K562 (cell line): ENCODE measurements at regions not wholly inside any gene's neighbourhood (a gene's known extent, or its start where the extent isn't known, plus 50 kb on each side); places are given as distances from the start of the nearest gene placed in this dataset.

Source experiments
- ATF1 ChIP-seq, 2 experiments: fragments of 450-650 bp in 1 of 2; IDR thresholded peaks; 2 replicates each; pipeline ENCODE4 v1.6.1; 2016; ENCODE audit warnings: missing compliant biosample characterization in 1 of 2, missing genetic modification characterization in 1 of 2
- CREB1 ChIP-seq, 2 experiments: sonication (generic) in 1 of 2; formaldehyde crosslinking in 1 of 2; IDR thresholded peaks; 2 replicates each; pipeline versions ENCODE4 v1.6.1 to v1.8.0; 2012 to 2022; ENCODE audit warnings: inconsistent platforms in 1 of 2, mild to moderate bottlenecking in 1 of 2, missing genetic modification reagents in 1 of 2, moderate library complexity in 1 of 2
- CTCFL ChIP-seq: IDR thresholded peaks from 2 replicates; pipeline ENCODE4 v1.6.1; 2011; ENCODE audit warnings: borderline replicate concordance, low read depth, mild to moderate bottlenecking, moderate library complexity, low read length; ENCODE audit not compliant: insufficient read depth, poor library complexity, severe bottlenecking
- HMG20B ChIP-seq: fragments of 250-450 bp; sonication (Bioruptor Pico); IDR thresholded peaks from 2 replicates; pipeline ENCODE4 v1.5.0; 2021; ENCODE audit warnings: mild to moderate bottlenecking
- MAFG ChIP-seq: fragments of 450-650 bp; conservative IDR thresholded peaks from 2 replicates; pipeline ENCODE4 v1.6.1; 2016; ENCODE audit warnings: missing genetic modification characterization, missing compliant biosample characterization
- SREBF2 ChIP-seq: sonication (generic); formaldehyde crosslinking; IDR thresholded peaks from 2 replicates; pipeline ENCODE4 v1.4.0; 2020; ENCODE audit warnings: mild to moderate bottlenecking, missing genetic modification reagents
- SRF ChIP-seq, 2 experiments: fragments of 250-450, 450-650 bp in 1 of 2; sonication (Bioruptor Pico) in 1 of 2; sonication (generic) in 1 of 2; formaldehyde crosslinking; IDR thresholded peaks; 2 replicates each; pipeline versions ENCODE4 v1.5.0 to v1.5.1; 2020 to 2022; ENCODE audit warnings: mild to moderate bottlenecking in 1 of 2, missing genetic modification reagents in 1 of 2
- ZNF316 ChIP-seq: fragments of 450-650 bp; IDR thresholded peaks from 2 replicates; pipeline ENCODE4 v1.6.1; 2016
- ZNF407 ChIP-seq: fragments of 450-650 bp; IDR thresholded peaks from 2 replicates; pipeline ENCODE4 v1.6.1; 2016; ENCODE audit warnings: low read depth
- ZNF511 ChIP-seq: sonication (generic); formaldehyde crosslinking; IDR thresholded peaks from 2 replicates; pipeline ENCODE4 v1.8.0; 2022; ENCODE audit warnings: mild to moderate bottlenecking, missing genetic modification reagents

GRCh38 chr14:76708028-76708427 is 53.2 kb upstream of the VASH1 start (continued):
- TF ChIP-seq CTCFL (no peak), ZNF511 (CRISPR knock-in tag) (no peak), ZNF316 (no peak), MAFG (tag) (no peak), SREBF2 (CRISPR knock-in tag) (no peak), CREB1 (IDR thresholded peaks at IDR 0.05) (peak; percentile 75), CREB1 (CRISPR knock-in tag; IDR thresholded peaks at IDR 0.05) (0 out of 2 replicates have a peak, but pooled peaks have one; percentile 39), ZNF407 (no peak), SRF (CRISPR knock-in tag; IDR thresholded peaks at IDR 0.05) (no peak), ATF1 (CRISPR knock-in tag; IDR thresholded peaks at IDR 0.05) (no peak), ATF1 (tag; IDR thresholded peaks at IDR 0.05) (0 out of 2 replicates have a peak, but pooled peaks have one; percentile 13), HMG20B (no peak)
